Activated naive CD8-positive, alpha-beta T cell treated with anti-CD3 and anti-CD28 coated beads for 36 hours (primary cell): ENCODE measurements at regions not wholly inside any gene's neighbourhood (a gene's known extent, or its start where the extent isn't known, plus 50 kb on each side); places are given as distances from the start of the nearest gene placed in this dataset.
"Not testable (repeated sequence)": the region's sequence is repeated elsewhere in the genome, so short reads cannot be mapped to it uniquely, and the experiment has no call there.

Experiments
- DNase-seq: peaks from one replicate; pipeline ENCODE4 v3.0.0; 2021
- H3K27ac Mint-ChIP-seq: one replicate; pipeline ENCODE4 v1.8.0; 2022; ENCODE audit warnings: mild to moderate bottlenecking, moderate library complexity, mixed read lengths
- H3K27me3 Mint-ChIP-seq: one replicate; pipeline ENCODE4 v1.8.0; 2022; ENCODE audit warnings: mild to moderate bottlenecking, mixed read lengths
- H3K36me3 Mint-ChIP-seq: one replicate; pipeline ENCODE4 v1.8.0; 2021; ENCODE audit warnings: mild to moderate bottlenecking, mixed read lengths
- H3K4me1 Mint-ChIP-seq: one replicate; pipeline ENCODE4 v1.8.0; 2021; ENCODE audit warnings: mixed read lengths
- H3K4me3 Mint-ChIP-seq: one replicate; pipeline ENCODE4 v1.8.0; 2022; ENCODE audit warnings: mild to moderate bottlenecking, moderate library complexity, mixed read lengths
- H3K9me3 Mint-ChIP-seq: one replicate; pipeline ENCODE4 v1.8.0; 2022; ENCODE audit warnings: mixed read lengths

GRCh38 chr5:133869519-133870335, 98.7 kb downstream of the C5orf15 start:
- H3K4me3 Mint-ChIP-seq, result no peak overlapping the region
- H3K36me3 Mint-ChIP-seq, result peaks cover 4% of the 10 kb centered on the region
- H3K4me1 Mint-ChIP-seq, result peaks cover 33% of the 10 kb centered on the region
- H3K27ac Mint-ChIP-seq, result peak overlapping the region; percentile 54
- DNase-seq, result no peak
- H3K27me3 Mint-ChIP-seq, result no peaks in the 10 kb centered on the region
- peaks cover 12% of the 10 kb centered on the region for H3K9me3 Mint-ChIP-seq

GRCh38 chr5:133868946-133869518, 99.4 kb downstream of the C5orf15 start:
- Mint-ChIP-seq H3K9me3 (peaks cover 6% of the 10 kb centered on the region), H3K27me3 (no peaks in the 10 kb centered on the region), H3K4me1 (peaks cover 26% of the 10 kb centered on the region), H3K27ac (peak overlapping the region; percentile 54), H3K4me3 (no peak overlapping the region), H3K36me3 (peaks cover 2% of the 10 kb centered on the region)
- peak; percentile 78 for DNase-seq

- Mint-ChIP-seq H3K4me1 (peaks cover 16% of the 10 kb centered on the region), H3K36me3 (no peaks in the 10 kb centered on the region), H3K9me3 (peaks cover 3% of the 10 kb centered on the region), H3K27ac (no peak overlapping the region), H3K4me3 (no peak overlapping the region), H3K27me3 (no peaks in the 10 kb centered on the region)
- DNase-seq, result no peak
These were observed 100.4 kb downstream of the C5orf15 start for GRCh38 chr5:133867851-133868545.

GRCh38 chr5:133867341-133867740, 101.1 kb downstream of the C5orf15 start:
- H3K27me3 Mint-ChIP-seq, result no peaks in the 10 kb centered on the region
- no peak overlapping the region for H3K4me3 Mint-ChIP-seq
- no peak overlapping the region for H3K27ac Mint-ChIP-seq
- H3K36me3 Mint-ChIP-seq, result no peaks in the 10 kb centered on the region
- peaks cover 10% of the 10 kb centered on the region for H3K4me1 Mint-ChIP-seq
- H3K9me3 Mint-ChIP-seq, result peaks cover 1% of the 10 kb centered on the region
- DNase-seq, result no peak

GRCh38 chr5:133866903-133867245, 101.6 kb downstream of the C5orf15 start:
- peaks cover 10% of the 10 kb centered on the region for H3K4me1 Mint-ChIP-seq
- no peak overlapping the region for H3K4me3 Mint-ChIP-seq
- peaks cover 1% of the 10 kb centered on the region for H3K9me3 Mint-ChIP-seq
- H3K27ac Mint-ChIP-seq, result no peak overlapping the region
- H3K27me3 Mint-ChIP-seq, result no peaks in the 10 kb centered on the region
- no peaks in the 10 kb centered on the region for H3K36me3 Mint-ChIP-seq
- DNase-seq, result no peak

GRCh38 chr5:133866160-133866902, 102.1 kb downstream of the C5orf15 start:
- Mint-ChIP-seq H3K4me1 (peaks cover 13% of the 10 kb centered on the region), H3K27me3 (no peaks in the 10 kb centered on the region), H3K4me3 (no peak overlapping the region), H3K27ac (no peak overlapping the region), H3K36me3 (no peaks in the 10 kb centered on the region), H3K9me3 (no peaks in the 10 kb centered on the region)
- no peak for DNase-seq

GRCh38 chr5:133865113-133865512, 103.3 kb downstream of the C5orf15 start:
- Mint-ChIP-seq H3K4me1 (peaks cover 17% of the 10 kb centered on the region), H3K36me3 (no peaks in the 10 kb centered on the region), H3K27ac (no peak overlapping the region), H3K9me3 (no peaks in the 10 kb centered on the region), H3K4me3 (no peak overlapping the region), H3K27me3 (no peaks in the 10 kb centered on the region)
- no peak for DNase-seq

GRCh38 chr5:133864711-133865110, 103.7 kb downstream of the C5orf15 start:
- Mint-ChIP-seq H3K4me3 (no peak overlapping the region), H3K36me3 (no peaks in the 10 kb centered on the region), H3K27me3 (no peaks in the 10 kb centered on the region), H3K27ac (no peak overlapping the region), H3K9me3 (no peaks in the 10 kb centered on the region), H3K4me1 (peaks cover 16% of the 10 kb centered on the region)
- no peak for DNase-seq

- no peaks in the 10 kb centered on the region for H3K27me3 Mint-ChIP-seq
- H3K27ac Mint-ChIP-seq, result no peak overlapping the region
- H3K9me3 Mint-ChIP-seq, result no peaks in the 10 kb centered on the region
These were observed 104.4 kb downstream of the C5orf15 start for GRCh38 chr5:133863857-133864585.

GRCh38 chr5:133861161-133861737, 107.2 kb downstream of the C5orf15 start:
- H3K27me3 Mint-ChIP-seq, result no peaks in the 10 kb centered on the region
- peaks cover 8% of the 10 kb centered on the region for H3K36me3 Mint-ChIP-seq
- H3K9me3 Mint-ChIP-seq, result peaks cover 2% of the 10 kb centered on the region
- no peak overlapping the region for H3K27ac Mint-ChIP-seq
- H3K4me3 Mint-ChIP-seq, result no peak overlapping the region
- peak; percentile 48 for DNase-seq
- H3K4me1 Mint-ChIP-seq, result peaks cover 18% of the 10 kb centered on the region

More at GRCh38 chr5:133863857-133864585, 104.4 kb downstream of the C5orf15 start:
- no peak for DNase-seq
- Mint-ChIP-seq H3K4me1 (peaks cover 15% of the 10 kb centered on the region), H3K36me3 (peaks cover 2% of the 10 kb centered on the region), H3K4me3 (no peak overlapping the region)

GRCh38 chr5:133859073-133859472, 109.4 kb downstream of the C5orf15 start:
- Mint-ChIP-seq H3K27me3 (no peaks in the 10 kb centered on the region), H3K9me3 (peaks cover 2% of the 10 kb centered on the region), H3K4me3 (no peak overlapping the region), H3K36me3 (peaks cover 8% of the 10 kb centered on the region), H3K27ac (peak overlapping the region; percentile 59), H3K4me1 (peaks cover 18% of the 10 kb centered on the region)
- peak; percentile 21 for DNase-seq

GRCh38 chr5:133857595-133858313, 110.7 kb downstream of the C5orf15 start:
- not testable (repeated sequence) for H3K27ac Mint-ChIP-seq

GRCh38 chr5:133854554-133854953, 113.9 kb downstream of the C5orf15 start:
- peaks cover 8% of the 10 kb centered on the region for H3K36me3 Mint-ChIP-seq
- no peak overlapping the region for H3K4me3 Mint-ChIP-seq
- DNase-seq, result no peak
- H3K4me1 Mint-ChIP-seq, result peaks cover 10% of the 10 kb centered on the region
- peaks cover 2% of the 10 kb centered on the region for H3K9me3 Mint-ChIP-seq
- no peak overlapping the region for H3K27ac Mint-ChIP-seq
- H3K27me3 Mint-ChIP-seq, result peaks cover 3% of the 10 kb centered on the region

More at GRCh38 chr5:133857595-133858313, 110.7 kb downstream of the C5orf15 start:
- not testable (repeated sequence) for DNase-seq, H3K4me3 Mint-ChIP-seq, H3K27me3 Mint-ChIP-seq, H3K9me3 Mint-ChIP-seq, H3K36me3 Mint-ChIP-seq
- peaks cover 18% of the 10 kb centered on the region for H3K4me1 Mint-ChIP-seq
